ENCODE measurements at regions not wholly inside any gene's neighbourhood (a gene's known extent, or its start where the extent isn't known, plus 50 kb on each side); places are given as distances from the start of the nearest gene placed in this dataset.

DNA sequence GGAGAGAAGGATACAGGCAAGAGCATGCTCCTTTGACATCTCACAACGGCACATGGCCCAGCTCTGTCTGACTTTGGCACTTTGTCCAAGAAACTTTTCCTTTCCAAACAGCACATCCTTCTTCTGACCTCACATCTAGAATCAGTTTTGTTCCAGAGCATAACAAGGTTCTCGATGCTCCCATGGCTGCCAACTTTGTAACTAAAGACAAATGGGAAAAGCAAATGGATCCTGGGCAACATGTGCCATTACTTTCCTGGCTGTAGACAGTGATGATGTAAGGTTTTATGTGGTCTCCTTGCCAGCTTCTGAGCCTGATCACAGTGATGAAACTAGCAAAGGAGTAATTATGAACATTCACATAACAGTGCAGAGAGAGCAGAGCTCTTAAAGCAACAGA lies 171.8 kb upstream of the C1orf87 start:
- no peak for DNase-seq

- DNase-seq: no peak
Measured at GRCh38 chr1:60244906-60245305, 171.3 kb upstream of the C1orf87 start.

- no peak for DNase-seq
Measured at GRCh38 chr1:60235275-60235674, 161.7 kb upstream of the C1orf87 start.

DNA sequence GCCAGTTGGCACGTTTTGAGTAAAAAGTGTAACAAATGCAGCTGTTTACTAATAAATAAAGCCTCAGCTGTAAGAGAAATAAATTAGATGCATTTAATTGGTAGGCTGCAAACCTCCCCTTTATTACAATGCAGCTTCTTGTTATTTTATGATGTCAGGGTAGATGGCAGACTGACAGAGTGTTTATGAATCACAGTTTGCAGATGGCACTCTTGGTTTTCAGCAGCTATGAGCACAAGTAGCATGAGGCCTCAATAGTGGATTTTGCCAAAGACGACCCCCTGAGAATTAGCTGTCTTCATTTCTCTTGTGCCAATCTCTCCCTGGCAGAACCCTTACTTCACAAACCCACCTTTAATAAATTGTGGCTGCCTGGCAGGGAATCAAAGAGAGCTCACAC lies 161.2 kb upstream of the C1orf87 start:
- DNase-seq: no peak

DNA sequence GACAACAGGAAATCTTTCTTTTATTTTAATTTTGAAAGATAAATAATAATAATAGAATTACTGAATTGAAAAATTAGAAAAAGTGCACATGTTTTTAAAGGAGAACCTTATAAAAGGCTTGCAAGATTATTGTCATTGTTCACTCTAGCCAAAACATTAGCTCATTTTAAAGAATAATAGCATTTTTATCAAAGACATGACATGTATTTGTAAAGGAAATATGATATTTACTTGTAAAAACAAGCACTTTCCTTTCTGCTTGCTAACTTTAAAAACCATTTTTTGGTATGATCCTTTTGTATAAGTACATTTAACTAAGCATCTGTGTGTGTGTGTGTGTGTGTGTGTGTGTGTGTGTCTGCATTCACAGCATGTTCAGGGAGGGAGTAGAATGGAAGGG lies 156.3 kb upstream of the C1orf87 start:
- DNase-seq: no peak

GRCh38 chr1:60228041-60228491 lies 154.5 kb upstream of the C1orf87 start:
- no peak for DNase-seq

GRCh38 chr1:60227601-60228000 lies 154.0 kb upstream of the C1orf87 start:
- no peak for DNase-seq

DNA sequence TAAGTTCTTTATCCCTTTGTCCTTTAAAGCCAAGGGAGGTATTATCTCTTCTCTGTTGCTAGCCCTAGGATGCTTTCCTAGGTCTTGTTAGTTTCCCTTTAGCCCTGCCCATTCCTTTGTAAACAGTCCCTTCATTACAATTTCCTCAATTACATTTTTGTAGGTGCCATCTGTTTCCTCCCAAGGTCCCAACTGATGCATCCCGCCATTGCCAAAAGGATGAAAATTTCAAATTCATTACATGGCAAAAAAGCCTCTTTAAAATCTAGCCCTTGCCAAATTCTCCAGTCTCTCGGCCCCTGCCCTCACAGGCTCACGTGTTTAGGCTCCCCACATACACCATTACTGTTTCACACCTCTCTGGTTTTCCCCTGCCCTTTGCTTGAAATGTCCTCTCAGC lies 151.9 kb upstream of the C1orf87 start:
- DNase-seq: no peak

DNA sequence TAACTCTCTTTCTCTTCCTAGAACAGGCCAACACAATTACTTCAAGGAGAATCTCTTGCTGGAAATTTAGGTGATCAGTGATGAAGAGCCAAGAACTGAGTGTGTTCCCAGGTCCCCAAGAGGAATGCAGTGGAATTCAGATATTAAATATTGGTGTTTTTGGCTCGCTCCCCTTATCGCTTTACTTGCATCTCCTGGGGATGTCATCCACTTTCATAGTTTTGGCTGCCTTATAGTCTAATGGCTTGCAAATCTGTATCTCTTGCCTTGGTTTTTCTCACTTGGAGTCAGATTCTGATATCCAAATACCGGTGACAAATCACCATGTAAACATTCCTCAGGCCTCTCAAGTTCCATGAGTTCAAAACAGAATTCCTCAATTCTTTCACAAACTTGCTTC lies 151.0 kb upstream of the C1orf87 start:
- DNase-seq: no peak

DNA sequence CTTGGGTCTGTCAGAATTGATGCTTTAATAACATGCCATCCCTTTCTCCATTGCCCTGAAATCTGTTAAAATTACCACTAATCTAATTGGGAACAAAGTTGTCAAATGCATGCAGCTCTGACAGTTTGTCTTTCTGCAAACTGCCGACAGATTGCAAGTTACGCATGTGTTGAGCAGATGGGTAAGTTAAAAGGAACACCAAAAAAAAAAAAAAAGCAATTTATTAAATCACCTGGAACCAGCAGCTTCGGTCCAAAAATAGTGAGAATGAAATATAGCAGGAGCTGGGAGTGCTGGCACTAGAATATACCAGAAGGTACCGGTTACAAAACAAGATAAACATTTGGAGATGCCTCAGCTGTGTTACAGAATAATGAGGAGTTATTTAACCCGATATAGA lies 149.6 kb upstream of the C1orf87 start:
- no peak for DNase-seq

- DNase-seq: no peak
Measured at GRCh38 chr1:60222360-60223115, 149.0 kb upstream of the C1orf87 start.

- DNase-seq: no peak
Measured at GRCh38 chr1:60213253-60213652, 139.7 kb upstream of the C1orf87 start.

GRCh38 chr1:60196026-60196425 lies 122.5 kb upstream of the C1orf87 start:
- DNase-seq: no peak

GRCh38 chr1:60185684-60186083 lies 112.1 kb upstream of the C1orf87 start:
- no peak for DNase-seq

GRCh38 chr1:60184521-60184920 lies 111.0 kb upstream of the C1orf87 start:
- no peak for DNase-seq

GRCh38 chr1:60173729-60174505 lies 100.3 kb upstream of the C1orf87 start:
- no peak for DNase-seq

- no peak for DNase-seq
Measured at GRCh38 chr1:60173006-60173405, 99.4 kb upstream of the C1orf87 start.

DNA sequence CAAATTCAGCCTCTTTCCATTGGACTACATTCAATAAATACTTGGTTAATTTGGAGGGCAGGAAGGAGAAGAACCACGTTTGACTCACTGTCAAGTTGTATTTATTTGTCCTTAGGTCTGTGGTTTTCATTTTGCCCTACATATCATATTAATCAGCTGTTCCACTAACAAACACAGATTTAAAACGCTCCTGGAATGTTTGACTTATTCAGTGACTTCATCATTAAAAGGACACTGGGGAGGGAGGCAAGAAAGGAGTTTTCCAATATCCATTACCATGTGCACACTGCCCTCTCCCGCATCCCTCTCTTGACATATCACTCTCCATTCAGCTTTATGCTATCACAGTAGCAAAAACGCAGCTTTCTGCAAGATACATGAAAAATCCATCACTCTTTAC lies 98.2 kb upstream of the C1orf87 start:
- no peak for DNase-seq

DNA sequence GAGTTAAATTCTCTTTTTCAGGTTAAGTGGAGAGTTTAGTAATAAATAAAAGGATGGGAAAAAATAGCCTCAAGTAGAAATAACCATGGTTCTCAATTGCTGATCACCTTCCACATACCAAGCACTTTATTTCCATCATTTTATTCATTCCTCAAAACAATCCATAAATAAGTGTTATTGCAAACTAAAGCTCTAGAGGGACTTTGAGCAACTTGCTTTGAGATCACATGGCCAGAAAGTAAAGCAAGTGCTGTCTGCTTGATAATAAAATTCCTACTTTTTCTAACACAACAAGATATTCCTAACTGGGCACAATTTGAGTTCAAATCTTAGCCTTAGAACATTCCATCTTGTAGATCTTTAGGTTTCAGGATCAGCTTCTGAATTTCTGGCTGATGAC lies 97.1 kb upstream of the C1orf87 start:
- no peak for DNase-seq

- no peak for DNase-seq
Measured at GRCh38 chr1:60169206-60169605, 95.6 kb upstream of the C1orf87 start.

- DNase-seq: no peak
Measured at GRCh38 chr1:60162936-60163335, 89.4 kb upstream of the C1orf87 start.

GRCh38 chr1:60160141-60160540 lies 86.6 kb upstream of the C1orf87 start:
- no peak for DNase-seq

GRCh38 chr1:60156371-60156770 lies 82.8 kb upstream of the C1orf87 start:
- no peak for DNase-seq

GRCh38 chr1:60153961-60154360 lies 80.4 kb upstream of the C1orf87 start:
- no peak for DNase-seq

DNA sequence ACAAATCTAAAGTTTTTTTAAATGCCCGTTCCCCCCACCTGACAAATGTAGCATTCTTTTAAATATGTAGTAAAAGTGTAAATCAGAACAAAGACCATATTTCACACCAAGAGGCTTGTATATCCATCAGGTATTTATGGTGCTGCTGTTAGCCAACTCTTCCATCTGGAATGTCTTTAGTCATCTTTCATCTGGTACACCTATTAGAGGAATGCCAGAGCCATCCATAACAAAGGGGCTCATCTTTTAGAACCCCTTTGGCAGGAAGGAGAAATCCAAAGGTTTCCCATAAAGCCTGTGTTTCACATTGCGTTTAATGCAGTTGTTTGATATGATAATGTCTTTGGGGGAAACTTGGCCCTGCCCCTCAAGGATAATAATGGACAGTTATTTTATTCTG lies 79.3 kb upstream of the C1orf87 start:
- DNase-seq: no peak

All from stimulated activated CD4-positive, alpha-beta T cell treated with anti-CD3 and anti-CD28 coated beads, Interleukin-2, amount 100 ng/mL, for 48 hours (primary cell).